Keratinocyte (primary cell): ENCODE measurements at regions not wholly inside any gene's neighbourhood (a gene's known extent, or its start where the extent isn't known, plus 50 kb on each side); places are given as distances from the start of the nearest gene placed in this dataset.

Experiments
- DNase-seq: peaks from one replicate; pipeline ENCODE4 v3.0.0-alpha.2; 2011; ENCODE audit warnings: low read depth, missing footprints, low spot score
- FAIRE-seq: peaks from 2 replicates; lab custom pipeline; 2011; peaks lifted over from hg19 to GRCh38; lab: Jason Lieb, UNC
- H2AFZ ChIP-seq: 2 replicates; pipeline ENCODE4 v1.6.0; 2012; ENCODE audit warnings: low read length, control low read depth, inconsistent platforms; ENCODE audit not compliant: control insufficient read depth
- H3K27ac ChIP-seq: 2 replicates; pipeline ENCODE4 v1.5.1; 2011; ENCODE audit warnings: low read length; ENCODE audit not compliant: control insufficient read depth, insufficient read depth
- H3K27me3 ChIP-seq: 3 replicates; pipeline ENCODE4 v1.6.0; 2011; ENCODE audit warnings: low read length; ENCODE audit not compliant: control insufficient read depth, insufficient read depth; ENCODE audit errors: extremely low read depth
- H3K36me3 ChIP-seq, 2 experiments: 2 replicates in 1 of 2; 3 replicates in 1 of 2; pipeline ENCODE4 v1.5.1; 2011; ENCODE audit warnings: low read length in 2 of 2, mild to moderate bottlenecking in 1 of 2; ENCODE audit not compliant: control insufficient read depth in 2 of 2, insufficient read depth in 2 of 2; ENCODE audit errors: extremely low read depth in 1 of 2
- H3K4me1 ChIP-seq: 3 replicates; pipeline ENCODE4 v1.5.1; 2011; ENCODE audit warnings: low read length; ENCODE audit not compliant: control insufficient read depth, insufficient read depth; ENCODE audit errors: extremely low read depth
- H3K4me2 ChIP-seq: 3 replicates; pipeline ENCODE4 v1.6.0; 2011; ENCODE audit warnings: low read depth, low read length; ENCODE audit not compliant: control insufficient read depth, insufficient read depth; ENCODE audit errors: extremely low read depth
- H3K4me3 ChIP-seq, 3 experiments: fragments of 200-600 bp in 1 of 3; sonication (generic) in 1 of 3; 2 replicates in 2 of 3; 3 replicates in 1 of 3; pipeline ENCODE4 v1.5.1; 2011 to 2016; ENCODE audit warnings: low read length in 3 of 3, mild to moderate bottlenecking in 3 of 3, control low read depth in 2 of 3, inconsistent platforms in 1 of 3, low read depth in 1 of 3, mixed read lengths in 1 of 3, mixed run types in 1 of 3, moderate library complexity in 1 of 3; ENCODE audit not compliant: control insufficient read depth in 2 of 3, insufficient read depth in 2 of 3; ENCODE audit errors: extremely low read depth in 1 of 3
- H3K79me2 ChIP-seq: 2 replicates; pipeline ENCODE4 v1.6.0; 2012; ENCODE audit warnings: low read length; ENCODE audit not compliant: control insufficient read depth, insufficient read depth
- H3K9ac ChIP-seq: 3 replicates; pipeline ENCODE4 v1.6.0; 2011; ENCODE audit warnings: low read length; ENCODE audit not compliant: control insufficient read depth, insufficient read depth; ENCODE audit errors: extremely low read depth
- H3K9me1 ChIP-seq: 3 replicates; pipeline ENCODE4 v1.6.0; 2011; ENCODE audit warnings: low read length; ENCODE audit not compliant: control insufficient read depth, insufficient read depth; ENCODE audit errors: extremely low read depth
- H3K9me3 ChIP-seq: 2 replicates; pipeline ENCODE4 v1.5.1; 2012; ENCODE audit warnings: low read depth, low read length; ENCODE audit not compliant: control insufficient read depth
- H4K20me1 ChIP-seq: 3 replicates; pipeline ENCODE4 v1.6.0; 2011; ENCODE audit warnings: low read length; ENCODE audit not compliant: control insufficient read depth, insufficient read depth; ENCODE audit errors: extremely low read depth
- CTCF ChIP-seq, 3 experiments: IDR thresholded peaks in 1 of 3; conservative IDR thresholded peaks in 1 of 3; optimal IDR thresholded peaks in 1 of 3; 2 replicates in 2 of 3; 3 replicates in 1 of 3; pipeline versions ENCODE3 to v1.5.1; 2011; ENCODE audit warnings: low read length in 3 of 3, mild to moderate bottlenecking in 3 of 3, moderate library complexity in 2 of 3, control low read depth in 1 of 3, inconsistent platforms in 1 of 3; ENCODE audit not compliant: insufficient read depth in 2 of 3; ENCODE audit errors: extremely low read depth in 1 of 3
- EZH2 ChIP-seq: IDR thresholded peaks from one replicate; pipeline ENCODE4 v1.6.1; 2012; ENCODE audit warnings: inconsistent platforms, mild to moderate bottlenecking, low read length, moderate library complexity
- dilution Hi-C: fragments of 300-500 bp; cut with MboI; formaldehyde crosslinking; loops from one replicate; pipeline ENCODE4 v1.7.0; 2020; ENCODE audit warnings: low sequenced_read_pairs; ENCODE audit not compliant: extremely low pct_ligation_motif_present

- Histone ChIP-seq H4K20me1 (no peaks in the 10 kb centered on the region), H3K4me3 (no peak overlapping the region), H3K4me2 (no peak overlapping the region), H3K27me3 (no peaks in the 10 kb centered on the region), H3K9me3 (no peaks in the 10 kb centered on the region), H3K9ac (no peak overlapping the region), H3K4me1 (no peaks in the 10 kb centered on the region), H3K36me3 (no peaks in the 10 kb centered on the region), H2AFZ (no peak overlapping the region), H3K27ac (no peak overlapping the region), H3K79me2 (no peaks in the 10 kb centered on the region), H3K9me1 (no peaks in the 10 kb centered on the region)
- dilution Hi-C loops, result no loop called here
- TF ChIP-seq EZH2 (no peak), CTCF (optimal IDR thresholded peaks at IDR 0.05 in 1 of 3, IDR thresholded peaks at IDR 0.05 in 1 of 3, conservative IDR thresholded peaks at IDR 0.05 in 1 of 3; ENCODE audit: extremely low read depth in 1 of 3, insufficient read depth in 2 of 3, low read length in 3 of 3) (no peak)
- DNase-seq (no peak), FAIRE-seq (no peak)
Observed at GRCh38 chr20:40575851-40576250, 113.2 kb downstream of the MAFB start.

GRCh38 chr20:40572251-40572650, 116.8 kb downstream of the MAFB start:
- H4K20me1 ChIP-seq, result no peaks in the 10 kb centered on the region
- H3K27ac ChIP-seq, result no peak overlapping the region
- DNase-seq (no peak), FAIRE-seq (no peak)
- H3K9me1 ChIP-seq, result no peaks in the 10 kb centered on the region
- no peaks in the 10 kb centered on the region for H3K4me1 ChIP-seq
- H3K36me3 ChIP-seq, result no peaks in the 10 kb centered on the region
- H3K9me3 ChIP-seq, result no peaks in the 10 kb centered on the region
- TF ChIP-seq CTCF (optimal IDR thresholded peaks at IDR 0.05 in 1 of 3, IDR thresholded peaks at IDR 0.05 in 1 of 3, conservative IDR thresholded peaks at IDR 0.05 in 1 of 3; ENCODE audit: extremely low read depth in 1 of 3, insufficient read depth in 2 of 3, low read length in 3 of 3) (no peak), EZH2 (no peak)
- no peak overlapping the region for H3K4me3 ChIP-seq
- no peak overlapping the region for H3K4me2 ChIP-seq
- H3K9ac ChIP-seq, result no peak overlapping the region
- no peaks in the 10 kb centered on the region for H3K27me3 ChIP-seq
- dilution Hi-C loops, result no loop called here
- H2AFZ ChIP-seq, result no peak overlapping the region
- no peaks in the 10 kb centered on the region for H3K79me2 ChIP-seq
